HepG2 (cell line): ENCODE measurements at regions not wholly inside any gene's neighbourhood (a gene's known extent, or its start where the extent isn't known, plus 50 kb on each side); places are given as distances from the start of the nearest gene placed in this dataset.
A peak's percentile ranks its signal among the peaks of the same experiment; 100 is the strongest.

ENCODE experiments used
- ATAC-seq: fragments of 200-7000 bp; cut with Tn5 transposase; 3 replicates; pipeline ENCODE4 v1.9.1; 2020; ENCODE audit warnings: mild to moderate bottlenecking, moderate library complexity
- BruUV-seq: library from RNA; stranded (reverse); fragments of 400-500 nt; replicated peaks from 2 replicates; lab custom pipeline; 2021; lab: Mats Ljungman, UMichigan
- CTCF ChIA-PET: fragments of 300-600 bp; formaldehyde crosslinking; extraction: SDS; loops from one replicate; lab custom pipeline; 2021; ENCODE audit warnings: low total read pairs, inconsistent platforms, low intra/inter-chr PET ratio; lab: Yijun Ruan, JAX
- POLR2A ChIA-PET: fragments of 350-600 bp; sonication (Branson Sonifier 250); formaldehyde crosslinking; loops from one replicate; lab custom pipeline; 2020; ENCODE audit warnings: antibody characterized with exemption, inconsistent platforms; lab: Yijun Ruan, JAX
- DNase-seq: peaks from one replicate; pipeline ENCODE4 v3.0.0-alpha.2; 2015; ENCODE audit warnings: low spot score
- FAIRE-seq: peaks from 3 replicates; lab custom pipeline; 2011; peaks lifted over from hg19 to GRCh38; lab: Jason Lieb, UNC
- H2AFZ ChIP-seq: one replicate; pipeline ENCODE4 v1.6.1; 2011; ENCODE audit warnings: low read length, inconsistent platforms
- H3K27ac ChIP-seq: fragments of 300-600 bp; 3 replicates; pipeline ENCODE4 v1.8.0; 2011; ENCODE audit warnings: mixed run types, mild to moderate bottlenecking, mixed read lengths, low read length, inconsistent platforms; ENCODE audit not compliant: insufficient read depth; ENCODE audit errors: extremely low read length
- H3K27me3 ChIP-seq, 2 experiments: fragments of 200-600 bp in 1 of 2; 2 replicates in 1 of 2; 3 replicates in 1 of 2; pipeline versions ENCODE4 v1.6.0 to v1.8.0; 2011; ENCODE audit warnings: low read length in 2 of 2, mild to moderate bottlenecking in 2 of 2, moderate library complexity in 2 of 2, inconsistent platforms in 1 of 2; ENCODE audit not compliant: insufficient read depth in 2 of 2, control insufficient read depth in 1 of 2
- H3K36me3 ChIP-seq, 2 experiments: fragments of 200-600 bp in 1 of 2; replicated peaks in 1 of 2; 2 replicates in 1 of 2; 3 replicates in 1 of 2; pipeline versions ENCODE4 v1.5.1 to v1.8.0; 2011; ENCODE audit warnings: low read length in 2 of 2, inconsistent platforms in 1 of 2; ENCODE audit not compliant: insufficient read depth in 2 of 2, control insufficient read depth in 1 of 2
- H3K4me1 ChIP-seq: 2 replicates; pipeline ENCODE4 v1.5.1; 2012; ENCODE audit warnings: low read length, inconsistent platforms; ENCODE audit not compliant: insufficient read depth
- H3K4me2 ChIP-seq: 2 replicates; pipeline ENCODE4 v1.6.0; 2011; ENCODE audit warnings: low read depth, low read length, inconsistent platforms
- H3K4me3 ChIP-seq, 3 experiments: fragments of 200-600 bp in 1 of 3; sonication (generic), shearing (Covaris generic) in 1 of 3; replicated peaks in 1 of 3; 2 replicates each; pipeline ENCODE4 v1.5.1; 2011 to 2016; ENCODE audit warnings: low read length in 3 of 3, inconsistent platforms in 2 of 3, low read depth in 2 of 3, mild to moderate bottlenecking in 2 of 3, control low read depth in 1 of 3, mixed read lengths in 1 of 3; ENCODE audit not compliant: insufficient read depth in 1 of 3
- H3K79me2 ChIP-seq: one replicate; pipeline ENCODE4 v1.6.1; 2011; ENCODE audit warnings: low read length, inconsistent platforms; ENCODE audit not compliant: insufficient read depth
- H3K9ac ChIP-seq: 2 replicates; pipeline ENCODE4 v1.6.0; 2011; ENCODE audit warnings: mild to moderate bottlenecking, low read depth, low read length, inconsistent platforms; ENCODE audit not compliant: insufficient read depth
- H3K9me3 ChIP-seq: 2 replicates; pipeline ENCODE4 v1.5.1; 2012; ENCODE audit warnings: mild to moderate bottlenecking, low read length
- H4K20me1 ChIP-seq: 2 replicates; pipeline ENCODE4 v1.6.0; 2011; ENCODE audit warnings: inconsistent platforms, mild to moderate bottlenecking, low read length, moderate library complexity; ENCODE audit not compliant: insufficient read depth
- CTCF ChIP-seq: sonication (generic); formaldehyde crosslinking; IDR thresholded peaks from 2 replicates; pipeline ENCODE4 v1.5.0; 2020; ENCODE audit warnings: mild to moderate bottlenecking, missing genetic modification reagents, moderate library complexity
- SMC3 ChIP-seq: IDR thresholded peaks from 2 replicates; pipeline ENCODE4 v1.6.1; 2011; ENCODE audit warnings: low read length, improper control_type of control experiment
- STAG1 ChIP-seq: sonication (generic); formaldehyde crosslinking; IDR thresholded peaks from 2 replicates; pipeline ENCODE4 v1.4.0; 2020; ENCODE audit warnings: missing genetic modification reagents
- TFDP2 ChIP-seq: sonication (generic); formaldehyde crosslinking; IDR thresholded peaks from 2 replicates; pipeline ENCODE4 v1.4.0; 2020; ENCODE audit warnings: missing genetic modification reagents
- ZKSCAN1 ChIP-seq: fragments of 150-350 bp; IDR thresholded peaks from 2 replicates; pipeline ENCODE4 v1.6.1; 2014; ENCODE audit warnings: low read length
- WGBS: methylation state at CpG from one replicate; pipeline ENCODE4 v1.1.6; 2017; ENCODE audit warnings: low lambda C conversion rate; 5-methylcytosine and 5-hydroxymethylcytosine counted together
- in situ Hi-C: cut with HindIII; loops from 2 replicates; pipeline ENCODE4 v1.10.0; 2017; ENCODE audit warnings: low pct_unique_long_range_greater_than_20kb; ENCODE audit not compliant: extremely low pct_ligation_motif_present
- intact Hi-C: fragments of 100-400 bp; cut with micrococcal nuclease; formaldehyde crosslinking; loops from one replicate; pipeline ENCODE4 v1.10.0; 2022; ENCODE audit not compliant: unreplicated experiment

GRCh38 chr3:152574461-152575079 lies 260.4 kb upstream of the P2RY1 start:
- Histone ChIP-seq H3K9ac (no peak overlapping the region), H4K20me1 (no peaks in the 10 kb centered on the region), H3K4me3 (no peak overlapping the region), H3K79me2 (no peaks in the 10 kb centered on the region), H3K27ac (no peak overlapping the region), H2AFZ (no peak overlapping the region), H3K9me3 (no peaks in the 10 kb centered on the region), H3K36me3 (no peaks in the 10 kb centered on the region), H3K4me2 (no peak overlapping the region), H3K27me3 (no peaks in the 10 kb centered on the region), H3K4me1 (no peaks in the 10 kb centered on the region)
- CTCF ChIA-PET = interaction anchor here (1.5 kb wide), 2 partner anchors 100 to 103 kb away, joined by 4 to 7 read pairs; no protein-coding TSS in a partner anchor
- ATAC-seq (peak; percentile 81), DNase-seq (peak; percentile 26), FAIRE-seq (peak; percentile 46)
- 36% methylated on average over 4 of the region's 4 CpGs for WGBS
- intact Hi-C loops (loop anchor here (1.0 kb wide), 2 partner anchors 66 to 102 kb away; no protein-coding TSS in a partner anchor), in situ Hi-C loops (loop anchor here (10.0 kb wide), 1 partner anchor 100 kb away; no protein-coding TSS in a partner anchor)
- no peak for TF ChIP-seq TFDP2 (CRISPR knock-in tag)
- TF ChIP-seq STAG1 (CRISPR knock-in tag) = peak; percentile 69
- peak; percentile 28; the same call in 1 of the 2 replicates for TF ChIP-seq SMC3
- TF ChIP-seq ZKSCAN1 = no peak
- peak; percentile 52 for TF ChIP-seq CTCF (CRISPR knock-in tag)
- no TSS peak for BruUV-seq
- POLR2A ChIA-PET = no interaction called here
